SK-N-SH (cell line): ENCODE measurements at regions not wholly inside any gene's neighbourhood (a gene's known extent, or its start where the extent isn't known, plus 50 kb on each side); places are given as distances from the start of the nearest gene placed in this dataset.

Source experiments
- CTCF ChIA-PET: fragments of 300-600, 350-600 bp; formaldehyde crosslinking; extraction: SDS; loops from one replicate; lab custom pipeline; 2021; lab: Yijun Ruan, JAX
- POLR2A ChIA-PET: fragments of 350-600 bp; sonication (Branson Sonifier 250); formaldehyde crosslinking; extraction: SDS; loops from one replicate; lab custom pipeline; 2020; ENCODE audit warnings: antibody characterized with exemption, inconsistent platforms; lab: Yijun Ruan, JAX
- DNase-seq: peaks from one replicate; pipeline ENCODE4 v3.0.0; 2012
- H2AFZ ChIP-seq: fragments of 200-600 bp; sonication (generic); 2 replicates; pipeline ENCODE4 v1.8.1; 2016; ENCODE audit warnings: antibody characterized with exemption, mild to moderate bottlenecking, low read depth
- H3F3A ChIP-seq: fragments of 200-600 bp; sonication (generic); replicated peaks from 2 replicates; pipeline ENCODE3; 2016; ENCODE audit warnings: antibody characterized with exemption, mild to moderate bottlenecking; ENCODE audit not compliant: insufficient read depth
- H3K27ac ChIP-seq, 2 experiments: fragments of 200-500 bp in 1 of 2; fragments of 200-600 bp in 1 of 2; sonication (Bioruptor generic) in 1 of 2; sonication (generic), shearing (Covaris generic) in 1 of 2; 2 replicates each; pipeline versions ENCODE4 v1.5.1 to v1.6.1; 2014 to 2016; ENCODE audit warnings: low read depth in 2 of 2, inconsistent platforms in 1 of 2, low read length in 1 of 2, mild to moderate bottlenecking in 1 of 2, mixed read lengths in 1 of 2
- H3K27me3 ChIP-seq: fragments of 200-600 bp; sonication (generic), shearing (Covaris generic); 2 replicates; pipeline ENCODE4 v1.6.1; 2016; ENCODE audit warnings: mixed run types; ENCODE audit not compliant: insufficient read depth
- H3K36me3 ChIP-seq, 2 experiments: fragments of 200-500 bp in 1 of 2; fragments of 200-600 bp in 1 of 2; sonication (Bioruptor generic) in 1 of 2; sonication (generic) in 1 of 2; replicated peaks in 1 of 2; 2 replicates each; pipeline versions ENCODE3 to v1.5.1; 2014 to 2016; ENCODE audit warnings: low read length in 1 of 2, mild to moderate bottlenecking in 1 of 2; ENCODE audit not compliant: insufficient read depth in 2 of 2, control insufficient read depth in 1 of 2
- H3K4me1 ChIP-seq, 2 experiments: fragments of 200-500 bp in 1 of 2; fragments of 200-600 bp in 1 of 2; sonication (Bioruptor generic) in 1 of 2; sonication (generic), shearing (Covaris generic) in 1 of 2; 2 replicates each; pipeline versions ENCODE4 v1.5.1 to v1.6.1; 2014 to 2016; ENCODE audit warnings: low read depth in 1 of 2, low read length in 1 of 2, mixed run types in 1 of 2; ENCODE audit not compliant: insufficient read depth in 2 of 2, control insufficient read depth in 1 of 2
- H3K4me2 ChIP-seq: fragments of 200-600 bp; sonication (generic), shearing (Covaris generic); 2 replicates; pipeline ENCODE4 v1.6.1; 2017; ENCODE audit warnings: mixed run types
- H3K4me3 ChIP-seq, 2 experiments: fragments of 200-500 bp in 1 of 2; fragments of 200-600 bp in 1 of 2; sonication (Bioruptor generic) in 1 of 2; sonication (generic), shearing (Covaris generic) in 1 of 2; 2 replicates each; pipeline versions ENCODE4 v1.5.1 to v1.8.1; 2014 to 2016; ENCODE audit warnings: low read depth in 2 of 2, inconsistent platforms in 1 of 2, low read length in 1 of 2, mild to moderate bottlenecking in 1 of 2, mixed read lengths in 1 of 2, moderate library complexity in 1 of 2
- H3K79me2 ChIP-seq: fragments of 200-600 bp; sonication (generic); 2 replicates; pipeline ENCODE4 v1.8.1; 2017; ENCODE audit warnings: mild to moderate bottlenecking; ENCODE audit not compliant: insufficient read depth
- H3K9ac ChIP-seq: fragments of 200-600 bp; sonication (generic); 2 replicates; pipeline ENCODE4 v1.6.1; 2017; ENCODE audit warnings: mixed run types
- H3K9me2 ChIP-seq: fragments of 200-600 bp; sonication (generic); 2 replicates; pipeline ENCODE4 v1.6.1; 2017; ENCODE audit warnings: mixed run types
- H3K9me3 ChIP-seq: fragments of 200-600 bp; sonication (generic); 2 replicates; pipeline ENCODE4 v1.6.1; 2017; ENCODE audit warnings: mixed run types, mild to moderate bottlenecking, moderate library complexity
- H4K20me1 ChIP-seq: fragments of 200-600 bp; sonication (generic); 2 replicates; pipeline ENCODE4 v1.6.1; 2017; ENCODE audit warnings: mild to moderate bottlenecking, mixed run types; ENCODE audit not compliant: insufficient read depth
- CHD2 ChIP-seq: fragments of 150-350 bp; IDR thresholded peaks from 2 replicates; pipeline ENCODE4 v1.6.1; 2018; ENCODE audit warnings: low read length; ENCODE audit not compliant: partially characterized antibody
- ELF1 ChIP-seq: IDR thresholded peaks from 2 replicates; pipeline ENCODE4 v1.4.0; 2012
- EP300 ChIP-seq, 2 experiments: IDR thresholded peaks; 2 replicates each; pipeline versions ENCODE4 v1.4.0 to v1.6.1; 2012; ENCODE audit warnings: borderline replicate concordance in 1 of 2, low read depth in 1 of 2, low read length in 1 of 2
- FOSL2 ChIP-seq: IDR thresholded peaks from 2 replicates; pipeline ENCODE4 v1.4.0; 2012; ENCODE audit warnings: low read depth, mild to moderate bottlenecking, moderate library complexity, borderline replicate concordance
- FOXJ3 ChIP-seq: sonication (generic); formaldehyde crosslinking; IDR thresholded peaks from 2 replicates; pipeline ENCODE4 v1.5.1; 2020; ENCODE audit warnings: mild to moderate bottlenecking, missing genetic modification reagents
- FOXM1 ChIP-seq: IDR thresholded peaks from 2 replicates; pipeline ENCODE4 v1.4.0; 2012; ENCODE audit warnings: low read depth, mild to moderate bottlenecking
- NRF1 ChIP-seq: IDR thresholded peaks from 2 replicates; pipeline ENCODE4 v1.6.1; 2012; ENCODE audit warnings: low read depth, mild to moderate bottlenecking, low read length
- RAD21 ChIP-seq: IDR thresholded peaks from 2 replicates; pipeline ENCODE4 v1.6.1; 2012; ENCODE audit warnings: mild to moderate bottlenecking, low read length
- REST ChIP-seq: IDR thresholded peaks from 2 replicates; pipeline ENCODE4 v1.6.1; 2012; ENCODE audit warnings: mild to moderate bottlenecking, low read depth, low read length, moderate library complexity
- RFX5 ChIP-seq: IDR thresholded peaks from 2 replicates; pipeline ENCODE4 v1.6.1; 2012; ENCODE audit warnings: mild to moderate bottlenecking, improper control_type of control experiment, low read length
- SIN3A ChIP-seq: IDR thresholded peaks from 2 replicates; pipeline ENCODE4 v1.6.1; 2012; ENCODE audit warnings: low read depth, mild to moderate bottlenecking, low read length, moderate library complexity, borderline replicate concordance
- SMC3 ChIP-seq: IDR thresholded peaks from 2 replicates; pipeline ENCODE4 v1.6.1; 2012; ENCODE audit warnings: low read depth, low read length, improper control_type of control experiment
- TCF12 ChIP-seq: IDR thresholded peaks from 2 replicates; pipeline ENCODE4 v1.4.0; 2012
- ZBTB33 ChIP-seq: IDR thresholded peaks from 2 replicates; pipeline ENCODE4 v1.4.0; 2012; ENCODE audit warnings: low read depth, borderline replicate concordance
- WGBS: methylation state at CpG from one replicate; pipeline ENCODE4 v1.1.6; 2017; ENCODE audit warnings: low lambda C conversion rate; 5-methylcytosine and 5-hydroxymethylcytosine counted together

- H3F3A ChIP-seq: peaks cover 7% of the 10 kb centered on the region
- H3K9me2 ChIP-seq: no peaks in the 10 kb centered on the region
- no peak overlapping the region for H3K4me3 ChIP-seq
- H3K9me3 ChIP-seq: no peaks in the 10 kb centered on the region
- H2AFZ ChIP-seq: no peak overlapping the region
- TF ChIP-seq CHD2: no peak
- TF ChIP-seq SMC3: no peak
- 89% methylated on average over 2 of the region's 2 CpGs for WGBS
- no peaks in the 10 kb centered on the region for H3K79me2 ChIP-seq
- no peak for DNase-seq
- H3K36me3 ChIP-seq: no peaks in the 10 kb centered on the region
- H3K9ac ChIP-seq: no peak overlapping the region
- H3K4me1 ChIP-seq: peaks cover 7 to 9% of the 10 kb centered on the region in 2 experiments; a peak in 3 of 4 replicates
- peak overlapping the region in 1 of 2 experiments; percentile 5; a peak in 1 of 4 replicates for H3K27ac ChIP-seq
- ChIA-PET POLR2A (no interaction called here), CTCF (interaction anchor here (0.8 to 0.9 kb wide), 2 partner anchors 11 to 1607 kb away, joined by 3 read pairs; no protein-coding TSS in a partner anchor)
- no peaks in the 10 kb centered on the region for H4K20me1 ChIP-seq
- no peaks in the 10 kb centered on the region for H3K27me3 ChIP-seq
- no peak overlapping the region for H3K4me2 ChIP-seq
These were observed 53.3 kb upstream of the STK38L start for GRCh38 chr12:27190761-27191160.

- ChIA-PET POLR2A (no interaction called here), CTCF (interaction anchor here (0.8 to 0.9 kb wide), 2 partner anchors 12 to 1608 kb away, joined by 3 read pairs; no protein-coding TSS in a partner anchor)
- no peaks in the 10 kb centered on the region for H3K36me3 ChIP-seq
- H3K79me2 ChIP-seq: no peaks in the 10 kb centered on the region
- H3F3A ChIP-seq: no peaks in the 10 kb centered on the region
- 100% methylated on average over 2 of the region's 2 CpGs for WGBS
- no peaks in the 10 kb centered on the region for H3K27me3 ChIP-seq
- DNase-seq: no peak
- H3K27ac ChIP-seq: no peak overlapping the region
- no peaks in the 10 kb centered on the region for H3K9me2 ChIP-seq
- no peak overlapping the region for H3K4me2 ChIP-seq
- no peak overlapping the region for H2AFZ ChIP-seq
- no peak overlapping the region for H3K4me3 ChIP-seq
- peaks cover 7 to 9% of the 10 kb centered on the region in 2 experiments; a peak in 3 of 4 replicates for H3K4me1 ChIP-seq
- H3K9me3 ChIP-seq: no peaks in the 10 kb centered on the region
- no peak for TF ChIP-seq REST
- no peak for TF ChIP-seq FOXJ3 (CRISPR knock-in tag)
- TF ChIP-seq CHD2: no peak
- TF ChIP-seq FOSL2: no peak
- no peak for TF ChIP-seq EP300 (IDR thresholded peaks at IDR 0.05; ENCODE audit: borderline replicate concordance in 1 of 2, low read depth in 1 of 2, low read length in 1 of 2)
- TF ChIP-seq TCF12: no peak
- no peak for TF ChIP-seq FOXM1
- TF ChIP-seq ZBTB33: no peak
- TF ChIP-seq SIN3A: no peak
- TF ChIP-seq RFX5: no peak
- no peak for TF ChIP-seq ELF1
- TF ChIP-seq NRF1: no peak
- no peak for TF ChIP-seq RAD21
- H4K20me1 ChIP-seq: no peaks in the 10 kb centered on the region
- no peak overlapping the region for H3K9ac ChIP-seq
These were observed 52.6 kb upstream of the STK38L start for GRCh38 chr12:27191531-27191930.
